Posterior cingulate gyrus (tissue), 11 donors: ENCODE measurements at regions not wholly inside any gene's neighbourhood (a gene's known extent, or its start where the extent isn't known, plus 50 kb on each side); places are given as distances from the start of the nearest gene placed in this dataset.

ENCODE experiments used
- DNase-seq, 10 donors: peaks; one replicate each; pipeline versions ENCODE4 v3.0.0 to v3.0.0-alpha.2; 2020 to 2021; ENCODE audit warnings: mixed read lengths in 3 of 10
- intact Hi-C: fragments of 100-400 bp; cut with DNase I; formaldehyde crosslinking; loops from one replicate; pipeline ENCODE4 v1.15.1; 2023

DNA sequence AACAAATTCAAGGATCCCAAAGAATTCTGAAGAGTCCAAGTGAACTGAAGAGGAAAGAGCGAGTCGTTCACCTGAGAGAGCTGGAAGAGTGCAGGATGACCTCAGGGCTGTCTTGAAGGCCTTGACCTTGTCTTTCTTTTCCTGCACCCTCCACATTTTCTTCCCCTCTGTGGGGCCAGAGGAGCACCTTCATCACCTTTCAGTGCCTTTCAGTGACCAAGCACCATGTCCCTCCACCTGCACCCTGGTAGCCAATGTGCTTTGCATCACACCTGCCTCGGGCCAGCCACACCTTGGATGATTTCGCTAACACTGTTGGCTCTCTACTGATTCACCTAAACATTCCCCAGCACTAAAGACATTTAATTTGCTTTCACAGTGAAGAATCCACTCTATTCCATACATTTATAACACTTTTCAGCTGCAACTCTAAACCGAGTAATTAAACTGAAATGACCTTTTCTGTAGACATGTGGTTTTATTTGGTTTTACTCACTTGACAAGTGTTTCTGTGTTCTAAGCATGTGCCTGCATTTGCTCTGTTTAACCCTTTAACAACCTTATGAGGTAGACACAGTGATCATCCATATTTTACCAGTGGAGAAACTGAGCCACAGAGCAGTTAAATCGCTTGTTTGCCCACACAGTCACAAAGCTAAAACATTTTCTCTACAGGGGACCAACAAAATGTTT, 121.3 kb upstream of the CST7 start:
- DNase-seq = no peak
- intact Hi-C loops = no loop called here

DNA sequence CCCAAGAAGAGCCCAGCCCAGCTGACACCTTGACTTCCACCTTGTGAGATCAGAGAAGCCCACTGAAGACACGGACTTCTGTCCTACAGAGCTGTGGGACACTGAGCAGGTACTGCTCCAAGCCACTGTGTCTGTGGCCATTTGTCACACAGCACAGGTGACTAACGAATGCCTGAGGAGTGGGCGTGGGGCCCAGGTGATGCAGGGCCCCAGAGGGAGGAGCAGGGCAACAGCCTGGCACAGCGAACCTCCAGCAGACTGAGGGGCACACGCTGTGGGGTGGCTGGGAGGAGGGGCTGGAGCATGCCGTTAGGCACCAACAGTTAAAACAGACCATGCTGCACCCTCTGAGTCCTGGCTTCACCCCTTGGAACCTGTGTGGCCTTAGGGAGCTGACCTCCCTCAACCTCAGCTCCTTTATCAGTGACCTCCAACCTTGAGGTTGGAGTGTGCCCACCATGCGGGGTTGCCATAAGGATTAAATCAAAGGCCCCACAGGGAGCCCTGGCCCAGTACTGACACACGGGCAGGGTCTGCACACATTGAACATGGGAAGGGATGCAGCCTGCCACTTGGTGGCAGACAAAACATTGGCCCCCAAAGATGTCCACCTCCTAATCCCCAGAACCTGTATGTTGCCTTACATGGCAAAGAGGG, 119.9 kb upstream of the CST7 start:
- peak in 1 of 10 donors; percentile 57 for DNase-seq
- intact Hi-C loops = no loop called here

DNA sequence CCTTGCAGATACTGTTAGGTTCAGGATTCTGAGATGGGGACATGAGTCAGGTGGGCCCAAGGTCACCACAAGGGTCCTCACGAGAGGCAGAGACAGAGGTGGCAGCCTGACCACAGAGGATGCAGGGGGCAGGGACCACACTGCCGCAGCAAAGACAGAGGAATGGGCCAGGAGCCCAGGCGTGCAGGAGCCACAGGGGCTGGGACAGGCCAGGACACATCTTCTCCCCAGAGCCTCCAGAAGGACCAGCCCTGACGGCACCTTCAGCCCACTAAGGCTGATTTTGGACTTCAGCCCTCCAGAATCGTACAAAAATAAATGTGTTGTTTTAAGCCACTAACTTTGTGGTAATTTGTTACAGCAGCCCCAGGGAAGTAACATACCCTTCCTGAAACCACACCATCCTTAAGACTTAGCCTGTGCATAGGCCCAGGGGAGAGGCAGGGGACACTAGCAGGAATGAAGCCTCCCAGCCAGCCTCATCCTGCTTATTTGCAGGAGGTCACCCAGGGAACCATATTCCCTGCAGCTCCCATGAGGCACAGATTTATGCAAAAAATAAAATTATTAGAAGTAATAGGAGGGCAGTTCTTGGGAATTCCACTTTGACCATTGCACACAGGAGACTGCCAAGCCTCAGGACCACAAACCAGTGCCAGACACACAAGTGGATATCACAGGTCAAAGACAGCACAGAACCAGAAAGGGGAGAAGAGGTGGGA, 119.3 kb upstream of the CST7 start:
- intact Hi-C loops = no loop called here
- DNase-seq = peak in 1 of 10 donors; percentile 55

DNA sequence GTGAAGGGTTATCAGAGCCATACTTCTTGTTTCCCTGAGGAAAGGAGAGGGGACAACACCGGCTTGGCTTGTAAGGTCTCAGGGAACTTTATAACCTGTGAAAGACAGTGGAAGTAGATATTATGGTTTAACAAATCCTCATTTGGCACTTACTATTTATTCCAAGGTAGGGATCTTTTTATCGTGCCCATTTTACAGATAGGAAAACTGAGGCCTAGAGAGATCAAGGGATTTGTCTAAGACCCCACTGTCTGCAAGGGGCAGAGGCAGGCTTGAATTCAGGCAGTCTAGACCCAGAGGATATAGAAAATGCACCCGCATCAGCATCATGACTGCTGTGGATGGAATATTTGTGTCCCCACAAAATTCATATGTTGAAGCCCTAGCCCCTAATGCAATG, 118.4 kb upstream of the CST7 start:
- intact Hi-C loops = no loop called here
- no peak for DNase-seq

DNA sequence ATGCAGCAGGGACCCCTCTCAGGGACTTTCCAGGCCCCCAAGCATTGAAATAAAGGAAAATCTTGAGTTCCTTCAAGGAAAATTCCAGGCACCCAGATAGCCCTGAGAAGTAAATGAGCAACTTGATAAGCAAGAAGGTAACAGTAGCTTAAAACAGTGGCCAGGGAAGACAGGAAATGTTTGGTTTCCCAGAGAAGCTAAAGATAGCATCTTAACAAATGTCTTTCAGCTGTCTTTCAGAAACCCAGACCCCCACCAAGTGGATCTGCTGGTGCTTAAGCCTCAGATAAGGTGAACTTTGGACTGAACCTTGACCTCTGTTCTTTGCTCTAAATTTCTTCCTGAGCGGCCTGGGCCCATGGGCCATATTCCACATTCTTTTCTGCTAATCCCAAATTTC, 117.8 kb upstream of the CST7 start:
- intact Hi-C loops = no loop called here

DNA sequence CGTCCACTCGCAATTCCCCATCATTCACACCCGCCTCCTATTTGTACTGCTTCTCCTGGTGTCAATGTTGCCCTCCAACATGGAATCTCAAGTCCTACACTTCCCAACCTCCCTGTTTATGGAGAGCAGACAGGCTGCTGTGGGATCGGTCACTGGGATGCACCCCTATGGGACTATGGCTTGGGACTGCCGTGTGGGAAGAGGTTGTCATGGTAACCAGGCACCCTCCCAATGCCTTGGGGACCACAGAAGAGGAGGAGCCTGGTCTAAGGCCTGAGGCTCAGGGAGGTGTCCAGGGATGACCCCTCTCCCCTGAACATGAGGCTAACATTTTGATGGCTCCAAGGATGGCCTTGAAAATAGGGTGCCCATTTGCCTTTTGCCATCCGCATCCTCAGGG, 116.6 kb upstream of the CST7 start:
- intact Hi-C loops = no loop called here
- no peak for DNase-seq

More for the DNA sequence above, 117.8 kb upstream of the CST7 start:
- DNase-seq = no peak

DNA sequence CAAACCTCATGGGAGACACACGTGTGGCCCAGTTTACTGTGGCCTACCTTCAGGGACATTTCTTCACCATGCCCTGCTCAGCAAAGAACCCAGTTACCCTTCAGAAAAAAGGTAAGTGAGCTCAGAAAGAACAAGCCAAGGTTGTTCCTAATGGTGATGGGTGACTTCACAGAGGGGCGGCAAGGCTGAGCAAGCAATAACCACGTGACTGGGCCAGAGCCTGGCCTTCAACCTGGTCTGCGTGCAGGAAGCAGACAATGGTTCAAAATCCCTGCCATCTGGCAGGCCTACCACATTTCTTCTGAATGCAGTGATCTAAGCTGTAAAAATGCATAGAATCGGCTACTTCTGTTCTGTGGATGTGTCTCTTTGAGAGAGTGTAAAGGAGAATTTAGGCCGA, 115.5 kb upstream of the CST7 start:
- intact Hi-C loops = no loop called here

DNA sequence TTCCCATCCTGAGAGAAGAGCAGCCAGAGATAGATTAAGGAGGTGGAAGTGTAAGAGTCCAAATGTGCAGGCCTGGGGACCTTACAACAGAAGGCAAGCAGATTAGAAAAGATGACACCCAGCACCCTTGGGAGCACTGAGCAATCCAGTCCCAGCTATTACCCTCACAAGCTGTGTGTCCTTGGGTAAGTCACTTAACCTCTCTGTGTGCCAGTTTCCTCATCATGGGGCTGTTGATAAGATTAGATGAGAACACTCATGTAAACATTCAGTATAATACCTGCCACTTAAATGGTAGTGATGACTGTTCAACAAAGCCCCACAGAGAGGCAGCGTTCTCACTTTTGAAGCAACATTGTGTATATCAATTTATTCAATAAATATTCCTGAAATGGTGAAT, 114.8 kb upstream of the CST7 start:
- intact Hi-C loops = no loop called here
- no peak for DNase-seq

More for the DNA sequence above, 115.5 kb upstream of the CST7 start:
- no peak for DNase-seq

DNA sequence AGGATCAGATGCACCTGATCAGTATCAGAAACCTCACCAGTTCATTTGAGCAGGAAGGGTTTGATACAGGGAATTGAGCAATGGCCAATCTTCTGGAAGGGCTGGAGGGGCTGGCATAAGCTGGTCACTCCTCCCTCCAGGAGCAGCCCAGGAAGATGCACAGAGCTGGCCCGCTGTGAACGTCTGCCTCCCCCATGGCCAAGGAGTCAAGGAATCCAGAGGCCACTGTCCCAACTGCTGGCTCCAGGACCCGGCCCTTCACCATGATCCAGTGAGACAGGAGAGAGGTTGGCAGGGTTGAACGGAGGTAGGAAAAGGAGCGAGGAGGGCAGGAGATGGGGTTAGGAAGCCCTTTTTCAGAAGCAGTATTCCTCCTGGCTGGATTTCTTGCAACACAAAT, 113.9 kb upstream of the CST7 start:
- intact Hi-C loops = no loop called here
- no peak for DNase-seq

DNA sequence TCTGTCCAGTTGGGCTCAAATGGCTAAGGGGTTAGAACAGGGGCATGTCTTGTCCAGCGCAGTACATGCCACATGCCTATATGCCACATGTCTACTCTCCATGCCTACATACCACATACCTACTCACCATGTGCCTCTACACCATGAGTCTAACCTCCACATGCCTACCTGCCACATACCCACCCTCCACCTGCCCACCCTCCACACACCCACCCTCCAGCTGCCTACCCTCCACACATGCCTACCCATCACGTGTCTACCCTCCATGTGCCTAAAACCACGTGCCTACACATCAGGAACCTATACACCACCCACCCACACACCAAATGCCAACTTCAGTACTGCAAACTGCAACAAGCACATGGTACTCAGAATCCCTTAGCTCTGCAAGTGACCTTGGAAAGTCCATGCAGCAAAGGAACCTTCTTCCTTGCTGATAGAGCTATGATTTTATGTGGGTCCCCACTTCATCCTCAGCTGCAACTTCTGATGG, 113.0 kb upstream of the CST7 start:
- no peak for DNase-seq
- intact Hi-C loops = no loop called here

DNA sequence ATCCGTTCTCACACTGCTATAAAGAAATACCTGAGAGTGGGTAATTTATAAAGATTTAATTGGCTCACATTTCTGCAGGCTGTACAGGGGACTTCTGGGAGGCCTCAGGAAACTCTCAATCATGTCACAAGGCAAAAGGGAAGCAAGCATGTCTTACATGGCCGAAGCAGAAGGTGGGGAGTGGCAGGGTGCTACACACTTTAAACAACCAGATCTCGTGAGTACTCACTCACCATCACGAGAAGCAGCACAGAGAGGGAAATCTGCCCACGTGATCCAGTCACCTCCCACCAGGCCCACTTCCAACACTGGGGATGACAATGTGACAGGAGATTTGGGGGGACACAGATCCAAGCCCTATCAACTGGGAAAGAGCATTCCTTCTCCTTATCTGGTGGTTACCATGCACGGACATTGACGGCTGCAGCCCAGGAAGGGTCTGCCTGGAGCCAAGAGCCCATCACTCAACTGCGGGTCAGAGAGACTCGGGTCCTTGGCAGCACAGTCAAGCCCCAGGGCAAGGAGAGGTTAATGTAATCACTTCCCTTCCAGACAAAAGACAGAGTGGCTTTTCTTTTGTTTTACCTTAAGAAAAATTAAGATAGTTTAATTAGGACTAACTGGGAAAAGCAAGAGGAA, 112.3 kb upstream of the CST7 start:
- intact Hi-C loops = no loop called here
- no peak for DNase-seq

DNA sequence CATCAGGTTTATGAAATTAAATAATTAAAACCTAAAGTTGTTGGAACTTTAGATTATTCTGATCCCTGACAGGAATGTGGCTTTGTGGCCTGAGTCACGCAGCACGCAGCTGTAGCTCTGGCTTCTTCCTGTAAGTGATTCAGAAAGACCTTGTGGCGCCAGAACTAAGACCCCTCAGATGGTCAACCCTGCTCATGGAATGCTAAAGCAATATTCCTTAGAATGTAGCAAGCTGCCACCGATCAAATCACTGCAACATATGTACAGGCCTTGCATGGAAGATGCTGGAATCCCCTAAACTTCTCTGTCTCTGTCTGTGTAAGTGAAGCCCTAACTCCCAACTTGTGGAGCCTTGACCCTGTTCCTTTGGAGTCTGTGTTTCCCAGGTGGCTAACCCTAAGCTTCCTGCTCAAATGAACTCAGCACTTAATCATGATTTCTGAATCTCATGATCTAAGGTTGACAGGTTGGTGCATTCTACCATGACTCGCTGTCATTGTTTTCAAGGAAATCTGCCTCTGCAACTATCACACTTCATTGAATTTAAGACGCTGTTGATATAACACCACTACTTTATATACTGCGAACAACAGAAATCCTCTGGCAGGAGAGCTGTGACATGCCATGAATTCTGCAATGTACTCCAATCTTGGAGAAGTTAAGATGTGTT, 111.2 kb upstream of the CST7 start:
- no peak for DNase-seq
- intact Hi-C loops = no loop called here

DNA sequence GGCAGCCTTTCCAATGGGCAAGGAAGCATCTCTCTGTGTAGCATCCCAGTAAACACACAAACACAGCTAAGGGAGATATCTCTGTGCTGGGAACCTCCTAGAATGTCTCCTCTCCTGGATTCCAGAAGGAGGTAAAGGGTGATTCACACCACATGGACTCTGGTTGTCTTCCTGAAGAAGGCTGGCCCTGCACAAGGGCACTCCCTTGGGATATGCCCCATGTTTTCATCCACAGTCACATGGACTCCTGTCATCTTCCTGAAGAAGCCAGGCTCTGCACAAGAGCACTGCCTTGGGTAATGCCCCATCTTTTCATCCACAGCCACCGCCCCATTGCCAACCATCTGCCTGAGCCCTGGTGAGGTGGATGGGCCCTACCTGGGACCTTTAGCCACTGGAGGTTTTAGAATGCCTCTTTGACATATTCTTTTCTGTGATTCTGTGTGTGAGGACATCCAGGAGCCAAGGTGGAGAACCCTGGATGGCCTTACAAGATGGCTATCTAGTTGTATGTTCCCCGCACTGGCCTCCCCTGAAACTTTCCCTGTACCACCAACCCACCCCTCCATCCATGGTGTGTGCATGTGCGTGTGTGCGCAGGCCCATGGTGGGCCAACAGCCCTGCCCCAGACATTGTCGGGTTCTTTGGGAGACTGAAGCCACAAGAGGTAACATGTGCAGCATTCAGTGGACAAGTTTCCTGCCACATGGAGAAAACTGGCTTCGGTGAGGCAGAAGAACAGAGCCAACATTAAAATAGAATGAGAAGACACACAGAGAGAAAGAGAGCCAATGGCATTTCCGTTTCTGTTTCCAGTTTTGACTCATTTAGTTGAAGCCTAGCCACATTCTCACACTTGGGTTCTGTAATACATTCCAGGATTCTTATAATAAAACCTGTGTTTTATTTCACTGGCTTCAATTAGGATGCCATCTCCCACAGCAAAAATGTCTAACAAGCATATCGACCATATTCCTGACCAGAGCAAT, 110.2 kb upstream of the CST7 start:
- no peak for DNase-seq
- intact Hi-C loops = no loop called here

DNA sequence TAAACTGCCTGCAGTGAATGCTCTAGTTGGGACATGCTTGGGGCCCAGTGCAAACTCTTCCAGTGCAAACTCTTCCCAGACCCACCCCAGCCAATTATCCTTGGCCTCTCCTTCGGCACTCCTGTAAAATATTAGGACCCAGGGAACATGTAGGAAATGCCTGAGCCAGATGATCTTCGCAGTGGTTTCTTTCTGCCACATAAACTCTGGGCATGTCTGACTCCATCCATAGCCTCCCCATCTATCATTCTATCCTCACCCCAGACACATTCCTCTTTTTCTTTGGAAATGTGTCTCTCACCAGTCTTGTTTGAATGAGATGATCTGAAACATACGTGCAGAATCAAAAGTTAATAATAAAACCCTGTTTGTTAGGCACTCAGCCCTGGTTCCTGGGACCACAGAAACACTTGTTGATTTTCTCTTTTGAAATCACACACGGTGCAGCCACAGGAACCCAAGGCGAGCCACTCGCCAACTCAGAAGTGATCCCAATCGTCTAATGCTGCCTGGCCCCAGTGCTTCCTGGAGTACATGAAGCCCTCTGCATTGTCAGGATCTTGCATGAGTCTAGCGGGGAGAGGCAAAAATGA, 108.9 kb upstream of the CST7 start:
- no peak for DNase-seq
- intact Hi-C loops = no loop called here

DNA sequence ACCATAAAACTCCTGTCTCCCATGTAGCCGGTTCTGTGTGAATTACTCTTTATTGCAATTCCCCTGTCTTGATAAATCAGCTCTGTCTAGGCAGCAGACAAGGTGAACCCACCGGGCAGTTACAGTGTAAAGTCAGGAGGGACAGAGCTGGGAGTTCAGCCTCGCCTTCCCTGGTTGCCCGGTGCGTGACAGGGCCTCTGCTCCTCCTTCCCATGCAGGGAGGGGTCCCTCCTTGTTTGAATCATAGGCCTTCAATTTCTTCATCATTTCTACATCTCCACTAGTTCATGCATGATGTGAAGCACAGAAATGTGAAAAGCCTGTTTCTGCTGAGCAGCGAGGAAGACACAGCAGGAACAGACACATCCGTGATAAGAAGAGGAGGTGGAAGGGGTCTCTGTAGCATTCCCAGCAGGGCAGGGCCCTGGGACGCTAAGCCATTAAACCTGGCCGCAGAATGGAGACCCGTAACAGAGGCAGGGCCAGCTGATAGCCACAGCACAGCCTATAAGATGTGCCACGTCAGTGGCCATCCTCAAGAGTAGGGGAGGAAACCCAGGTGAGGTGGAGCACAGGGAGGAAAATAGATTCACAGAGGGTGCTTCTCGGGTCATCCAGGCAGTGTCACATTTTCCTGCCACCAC, 106.7 kb upstream of the CST7 start:
- intact Hi-C loops = no loop called here
- no peak for DNase-seq

DNA sequence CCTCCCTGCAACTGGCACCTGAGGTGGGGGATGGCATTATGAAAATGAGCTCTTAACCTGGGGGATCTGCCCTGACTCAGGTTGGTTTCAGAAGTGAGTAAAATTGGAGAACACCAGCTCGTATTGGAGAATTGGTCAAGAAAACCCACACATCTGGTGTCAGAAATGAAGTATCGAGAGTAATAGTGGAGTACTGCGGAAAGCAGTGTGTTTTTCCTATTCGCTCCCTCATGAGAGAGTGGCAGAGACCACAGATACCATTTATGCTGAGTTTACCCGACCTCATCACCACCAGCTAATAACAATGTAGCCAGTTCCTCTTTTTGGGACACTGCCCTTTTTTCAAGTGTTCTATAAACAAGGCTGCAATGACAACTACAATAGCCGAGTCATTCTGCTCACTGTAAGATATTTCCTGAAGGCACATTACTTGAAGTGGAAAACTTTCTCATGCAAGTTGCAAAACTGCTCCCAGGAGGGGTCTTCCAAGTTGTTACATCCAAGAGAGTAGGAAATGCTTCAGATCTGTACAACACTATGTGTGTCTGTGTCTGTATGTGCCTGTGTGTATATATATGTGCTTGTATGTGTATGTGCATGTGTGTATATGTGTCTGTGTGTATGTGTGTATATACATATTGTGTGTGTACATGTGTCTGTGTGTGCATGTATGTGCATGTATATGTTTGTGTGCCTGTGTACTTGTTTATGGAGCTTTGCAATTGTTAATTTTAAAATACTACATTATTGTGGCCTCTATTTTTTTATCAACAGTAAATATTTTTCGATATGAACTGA, 106.0 kb upstream of the CST7 start:
- intact Hi-C loops = no loop called here

DNA sequence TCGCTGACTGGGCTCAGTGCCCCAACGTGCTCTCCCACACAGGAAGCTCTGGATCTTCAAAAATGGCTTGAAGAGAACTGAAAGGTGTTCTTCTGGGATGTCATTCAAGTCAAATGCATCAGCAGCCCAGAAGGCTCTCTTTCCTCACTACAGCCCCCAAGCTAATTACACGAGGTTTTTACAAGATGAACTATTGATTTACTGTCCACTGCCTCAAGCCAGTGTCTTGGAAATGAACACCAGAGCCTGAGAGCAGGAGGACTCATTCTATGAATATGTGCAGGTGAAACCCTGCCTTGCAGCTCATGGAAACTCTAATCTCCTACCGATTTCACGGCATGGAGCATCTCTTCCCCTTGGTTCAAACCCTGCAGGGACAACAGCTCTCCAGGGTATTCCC, 98.9 kb upstream of the CST7 start:
- intact Hi-C loops = no loop called here
- no peak for DNase-seq

More for the DNA sequence above, 106.0 kb upstream of the CST7 start:
- DNase-seq = no peak
